ENCODE measurements at regions not wholly inside any gene's neighbourhood (a gene's known extent, or its start where the extent isn't known, plus 50 kb on each side); places are given as distances from the start of the nearest gene placed in this dataset.
"Not testable (repeated sequence)": the region's sequence is repeated elsewhere in the genome, so short reads cannot be mapped to it uniquely, and the experiment has no call there.

DNA sequence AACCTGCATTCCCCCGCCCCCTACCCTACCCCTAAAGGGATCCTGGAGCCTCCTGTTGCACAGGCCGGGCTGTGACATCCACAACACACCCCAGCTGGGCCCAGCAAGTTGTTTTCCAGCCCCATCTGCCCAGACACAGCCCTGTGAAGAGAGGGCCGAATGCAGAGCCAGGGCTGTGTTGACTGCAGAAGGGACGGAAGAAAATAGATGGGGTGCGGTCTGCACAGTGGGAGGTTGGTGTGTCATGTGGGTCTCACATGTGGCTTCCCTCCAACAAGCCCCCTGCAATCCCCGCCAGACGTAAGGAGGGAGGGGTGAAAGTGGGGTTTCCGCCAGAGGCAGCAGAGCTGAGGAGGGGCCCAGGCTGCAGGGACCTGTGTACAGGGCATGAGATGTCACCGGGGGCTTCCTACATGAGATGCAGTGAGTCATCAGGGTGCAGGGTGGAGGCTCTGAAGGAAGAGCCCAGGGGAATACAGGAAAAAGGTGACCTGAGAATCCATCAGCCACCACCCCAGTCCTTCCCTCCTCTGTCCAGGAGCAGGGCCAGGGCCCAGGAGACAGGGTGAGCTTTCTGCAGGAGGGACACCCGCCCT is 60.2 kb upstream of the SULF2 start:
- not testable (repeated sequence) for DNase-seq

DNA sequence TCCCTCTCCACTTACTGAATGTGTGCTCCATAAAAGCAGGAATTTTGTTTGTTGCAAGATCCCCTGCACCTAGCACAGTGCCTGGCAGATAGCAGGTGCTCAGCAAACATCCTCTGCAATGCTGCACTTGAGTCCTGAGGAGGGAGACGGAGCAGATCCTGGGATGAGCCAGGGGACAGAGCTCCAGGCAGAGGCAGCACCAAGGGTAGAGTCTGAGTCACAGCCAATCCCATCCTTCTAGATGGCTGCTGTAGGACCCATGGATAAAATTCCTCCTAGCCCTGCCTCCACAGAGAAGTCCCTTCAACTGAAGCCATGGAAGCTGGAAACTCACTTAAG is 59.3 kb upstream of the SULF2 start:
- DNase-seq, result not testable (repeated sequence)

DNA sequence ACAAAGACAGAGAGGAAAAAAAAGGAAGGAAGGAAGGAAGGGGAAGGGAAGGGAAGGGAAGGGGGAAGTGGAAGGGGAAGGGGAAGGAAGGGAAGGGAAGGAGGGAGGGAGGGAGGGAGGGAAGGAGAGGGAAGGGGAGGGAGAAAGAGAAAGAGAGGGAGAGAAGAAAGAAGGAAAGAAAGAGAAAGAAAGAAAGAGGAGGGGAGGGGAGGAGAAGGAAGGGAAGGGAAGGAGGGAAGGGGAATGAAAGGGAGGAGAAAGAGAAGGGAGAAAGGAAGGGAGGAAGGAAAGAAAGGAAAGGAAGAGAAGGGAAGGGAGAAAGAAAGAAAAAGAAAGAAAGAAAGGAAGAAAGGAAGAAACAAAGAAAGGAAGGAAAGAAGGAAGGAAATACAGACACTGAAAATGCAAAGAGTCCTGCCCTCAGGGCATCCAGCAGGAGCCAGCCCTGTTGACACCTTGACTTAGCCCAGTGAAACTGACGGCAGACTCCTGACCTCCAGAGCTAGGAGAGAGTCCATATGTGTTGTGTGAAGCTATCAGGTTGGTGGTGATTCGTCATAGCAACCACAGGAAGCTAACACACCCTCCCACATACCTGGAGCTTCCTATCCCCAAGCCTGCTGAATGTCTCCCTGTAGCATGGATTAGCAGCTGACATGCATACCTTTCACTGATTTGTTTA is 58.7 kb upstream of the SULF2 start:
- no peak for DNase-seq

DNA sequence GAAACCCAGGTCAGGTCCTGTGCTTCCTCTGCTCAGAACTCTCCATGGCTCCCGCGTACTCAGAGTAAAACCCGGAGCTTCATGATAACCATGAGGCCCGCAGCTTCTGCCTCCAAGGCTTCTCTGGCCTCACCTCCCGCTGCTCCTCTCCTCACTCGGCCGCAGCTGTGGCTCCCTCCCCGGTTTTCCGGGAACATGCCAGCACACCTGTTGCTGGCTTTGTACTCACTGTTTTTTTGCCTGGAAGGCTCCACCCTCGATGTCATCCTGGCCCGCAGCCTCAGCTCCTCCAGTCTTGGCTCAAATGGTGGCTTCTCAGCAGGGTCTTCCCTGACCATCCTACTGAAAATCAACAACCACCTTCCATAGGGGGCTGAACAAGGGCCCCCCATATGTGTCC is 57.7 kb upstream of the SULF2 start:
- not testable (repeated sequence) for DNase-seq

DNA sequence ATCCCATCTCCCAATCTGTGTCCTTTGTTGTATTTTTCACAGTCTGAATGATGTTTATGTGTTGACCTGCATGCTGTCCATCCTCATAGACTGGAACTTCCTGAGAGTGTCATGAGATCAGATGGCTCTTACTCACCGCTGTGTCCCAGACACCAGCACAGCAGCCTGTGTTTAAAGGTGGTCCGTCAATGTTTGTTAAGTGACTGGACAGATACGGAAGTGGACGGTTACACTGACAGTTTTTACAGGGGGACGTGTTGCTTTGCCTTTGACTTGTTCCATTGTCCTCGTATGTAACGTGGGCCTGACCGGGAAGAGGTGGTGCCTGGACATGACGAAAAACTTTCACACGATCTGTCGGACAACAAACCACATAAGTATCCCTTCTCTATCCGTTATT is 56.7 kb upstream of the SULF2 start:
- DNase-seq, result not testable (repeated sequence)

DNA sequence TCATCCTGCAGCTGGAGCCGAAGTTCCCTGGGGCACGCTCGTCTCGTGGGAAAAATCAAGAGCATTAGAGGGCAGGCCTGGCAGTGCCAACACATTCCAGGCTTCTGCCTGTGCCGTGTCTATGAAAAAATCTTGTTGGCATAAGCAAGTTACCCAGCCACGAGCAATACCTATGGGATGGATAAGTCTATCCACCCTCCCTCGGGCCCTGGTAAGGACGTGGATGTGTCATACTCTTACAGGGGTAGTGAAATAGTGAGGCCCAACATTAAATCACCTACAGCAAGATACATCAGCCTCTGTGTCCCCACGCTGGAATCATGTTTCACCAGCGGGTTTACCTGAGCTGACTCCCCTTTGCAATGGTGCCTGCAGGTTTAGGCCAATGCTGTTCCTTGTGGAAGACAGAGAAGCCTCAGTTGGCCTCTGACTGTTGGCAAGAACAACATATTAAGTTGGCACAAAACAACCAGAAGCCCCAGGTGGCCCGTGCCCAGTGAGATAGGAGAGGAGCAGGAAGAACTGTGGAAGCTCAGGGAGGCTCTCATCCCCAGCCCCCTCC is 51.1 kb upstream of the SULF2 start:
- DNase-seq, result not testable (repeated sequence)

Data from NCI-H1092 treated with DMSO at 0.1 percent for 48 hours (cell line).